SH-SY5Y (cell line): ENCODE measurements at regions not wholly inside any gene's neighbourhood (a gene's known extent, or its start where the extent isn't known, plus 50 kb on each side); places are given as distances from the start of the nearest gene placed in this dataset.

ENCODE experiments used
- GATA2 ChIP-seq: IDR thresholded peaks from 2 replicates; pipeline ENCODE4 v1.6.1; 2011; ENCODE audit warnings: mild to moderate bottlenecking, low read depth, low read length
- GATA3 ChIP-seq: IDR thresholded peaks from 2 replicates; pipeline ENCODE4 v1.6.1; 2011; ENCODE audit warnings: low read depth, mild to moderate bottlenecking, low read length, moderate library complexity

DNA sequence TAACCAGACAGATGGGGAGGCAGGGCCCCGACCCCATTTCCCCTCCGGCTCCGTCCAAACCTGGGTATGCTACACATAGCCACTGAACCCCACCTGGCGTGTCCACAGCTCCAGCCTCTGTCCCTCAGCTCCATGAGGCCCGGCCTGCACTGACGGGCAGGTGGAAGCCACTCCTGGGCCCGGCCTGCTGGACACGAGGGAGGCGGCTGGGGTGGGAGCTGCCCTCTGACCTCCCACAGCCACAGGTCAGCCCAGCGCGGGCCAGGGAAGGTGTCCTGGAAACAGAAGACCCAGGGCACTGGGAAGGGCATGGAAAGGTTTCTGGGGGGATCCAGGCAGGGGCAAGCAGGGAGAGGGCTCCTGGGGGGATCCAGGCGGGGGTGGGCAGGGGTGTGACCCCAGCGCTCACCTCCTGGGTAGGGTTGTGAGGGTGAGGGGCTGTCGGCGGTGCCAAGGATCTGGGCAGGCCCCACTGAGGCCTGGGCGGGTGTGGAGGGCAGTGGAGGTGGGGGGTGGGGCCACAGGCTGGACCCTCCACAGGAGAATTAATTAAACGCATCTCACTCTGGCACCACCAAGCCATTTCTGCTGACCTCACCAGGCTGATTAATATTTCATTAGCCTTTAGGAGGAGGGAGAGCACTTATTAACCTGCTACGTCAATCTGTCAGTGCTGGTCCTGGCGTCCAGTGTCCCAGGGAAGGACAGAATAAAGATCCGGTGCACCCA lies 108.9 kb downstream of the UNCX start:
- TF ChIP-seq GATA2 (no peak), GATA3 (no peak)
